ENCODE measurements at regions not wholly inside any gene's neighbourhood (a gene's known extent, or its start where the extent isn't known, plus 50 kb on each side); places are given as distances from the start of the nearest gene placed in this dataset.

DNA sequence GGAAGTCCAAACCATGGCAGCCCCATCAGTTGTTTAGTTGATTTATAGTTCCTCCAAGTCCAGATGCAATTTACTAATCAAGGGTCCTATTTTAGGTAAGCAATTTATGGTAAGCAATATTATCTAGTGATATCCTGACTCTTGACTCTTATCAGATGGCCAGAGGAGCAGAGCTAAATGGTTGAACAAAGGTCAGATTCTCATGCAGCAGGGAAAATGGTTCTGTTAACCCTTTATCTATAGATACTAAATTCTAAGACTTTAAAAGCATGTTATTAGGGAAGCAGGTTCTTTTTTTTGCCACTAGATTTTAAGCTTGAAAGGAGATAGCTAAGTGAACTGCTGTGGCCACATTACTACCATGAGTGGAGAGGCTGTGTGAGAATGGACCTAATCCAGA, 427.1 kb upstream of the FBXO33 start:
- TF ChIP-seq CTCF (IDR thresholded peaks at IDR 0.05) (no peak), POLR2A (IDR thresholded peaks at IDR 0.05) (no peak)
